ENCODE measurements at regions not wholly inside any gene's neighbourhood (a gene's known extent, or its start where the extent isn't known, plus 50 kb on each side); places are given as distances from the start of the nearest gene placed in this dataset.

DNA sequence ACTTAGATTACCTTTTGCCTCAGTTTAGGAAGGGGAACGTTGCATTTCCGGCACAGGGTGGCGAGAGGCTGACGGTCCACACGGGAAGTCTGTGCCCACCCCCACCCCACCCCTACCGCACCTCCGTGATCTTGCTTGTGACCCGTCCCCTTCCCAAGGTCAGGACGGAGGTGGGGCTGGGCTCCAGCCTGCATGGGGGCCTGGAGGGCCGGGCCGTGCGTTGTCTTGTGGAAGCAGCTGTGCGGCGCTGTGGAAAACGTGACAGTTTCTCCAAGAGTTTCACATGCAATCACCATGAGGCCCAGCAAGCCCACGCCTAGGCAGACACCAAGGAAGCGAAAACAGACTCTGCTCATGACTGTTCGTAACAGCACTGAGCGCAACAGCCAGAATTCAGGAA, 76.8 kb upstream of the HDAC4 start:
- no peak for DNase-seq (ENCODE audit: low read depth in 2 of 3, low spot score in 2 of 3)

DNA sequence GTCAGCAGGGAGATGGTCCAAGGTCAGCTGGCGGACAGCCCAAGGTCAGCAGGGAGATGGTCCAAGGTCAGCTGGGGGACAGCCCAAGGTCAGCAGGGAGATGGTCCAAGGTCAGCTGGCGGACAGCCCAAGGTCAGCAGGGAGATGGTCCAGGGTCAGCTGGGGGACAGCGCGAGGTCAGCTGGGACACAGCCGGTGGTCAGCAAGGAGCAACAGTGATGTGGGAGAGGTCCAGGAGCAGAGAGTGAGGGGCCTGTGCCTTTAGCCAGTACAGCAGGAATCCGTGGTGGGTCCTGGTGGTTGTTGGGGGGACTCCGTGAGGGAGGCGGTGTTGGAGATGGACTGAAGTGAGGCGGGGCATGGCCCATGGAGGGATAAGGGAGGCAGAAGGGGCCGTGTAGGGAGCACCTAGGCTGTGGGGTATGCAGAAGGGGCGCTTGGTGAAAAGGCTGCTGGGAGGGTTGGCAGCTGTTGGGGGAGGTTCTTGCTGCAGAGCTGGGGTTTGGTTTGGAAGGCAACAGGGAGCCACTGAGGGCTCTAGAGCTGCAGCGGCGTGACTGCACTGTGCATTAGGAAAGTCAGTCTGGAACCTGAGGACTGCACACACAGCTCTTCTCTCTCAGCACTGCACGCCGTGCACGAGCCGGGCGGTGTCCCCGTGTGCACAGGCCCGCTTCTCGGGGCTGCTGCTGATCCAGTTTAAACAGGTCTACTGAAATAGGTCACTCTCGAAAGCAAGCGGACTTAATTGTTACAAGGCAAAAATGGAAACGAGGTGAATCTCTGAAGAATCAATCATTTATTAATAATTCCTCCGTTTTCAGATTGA, 76.2 kb upstream of the HDAC4 start:
- DNase-seq (ENCODE audit: low read depth in 2 of 3, low spot score in 2 of 3), result no peak

DNA sequence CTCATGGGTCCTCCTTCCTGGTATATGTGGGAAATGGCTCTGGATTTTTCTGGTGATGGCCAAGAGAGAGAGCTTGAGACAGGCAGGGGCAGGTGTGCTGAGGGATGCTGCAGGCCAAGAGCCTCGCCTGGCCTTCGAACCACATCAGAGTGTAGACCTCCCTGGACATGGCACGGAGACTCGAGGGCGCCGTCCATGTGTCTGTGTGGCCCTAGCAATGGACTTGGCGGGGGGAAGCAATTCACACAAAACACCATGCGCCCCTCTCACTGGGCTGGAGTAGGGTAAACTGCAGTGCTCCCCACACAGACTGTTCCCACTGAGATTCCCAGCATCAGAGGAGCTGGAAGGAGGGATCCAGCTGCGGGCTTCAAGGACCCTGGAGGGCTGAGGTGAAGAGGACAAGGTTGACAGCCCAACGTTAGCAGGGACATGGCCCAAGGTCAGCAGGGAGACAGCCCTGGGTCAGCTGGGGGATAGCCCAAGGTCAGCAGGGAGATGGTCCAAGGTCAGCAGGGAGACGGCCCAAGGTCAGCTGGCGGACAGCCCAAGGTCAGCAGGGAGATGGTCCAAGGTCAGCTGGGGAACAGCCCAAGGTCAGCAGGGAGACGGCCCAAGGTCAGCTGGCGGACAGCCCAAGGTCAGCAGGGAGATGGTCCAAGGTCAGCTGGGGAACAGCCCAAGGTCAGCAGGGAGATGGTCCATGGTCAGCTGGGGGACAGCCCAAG, 75.4 kb upstream of the HDAC4 start:
- no peak for DNase-seq (ENCODE audit: low read depth in 2 of 3, low spot score in 2 of 3)

DNA sequence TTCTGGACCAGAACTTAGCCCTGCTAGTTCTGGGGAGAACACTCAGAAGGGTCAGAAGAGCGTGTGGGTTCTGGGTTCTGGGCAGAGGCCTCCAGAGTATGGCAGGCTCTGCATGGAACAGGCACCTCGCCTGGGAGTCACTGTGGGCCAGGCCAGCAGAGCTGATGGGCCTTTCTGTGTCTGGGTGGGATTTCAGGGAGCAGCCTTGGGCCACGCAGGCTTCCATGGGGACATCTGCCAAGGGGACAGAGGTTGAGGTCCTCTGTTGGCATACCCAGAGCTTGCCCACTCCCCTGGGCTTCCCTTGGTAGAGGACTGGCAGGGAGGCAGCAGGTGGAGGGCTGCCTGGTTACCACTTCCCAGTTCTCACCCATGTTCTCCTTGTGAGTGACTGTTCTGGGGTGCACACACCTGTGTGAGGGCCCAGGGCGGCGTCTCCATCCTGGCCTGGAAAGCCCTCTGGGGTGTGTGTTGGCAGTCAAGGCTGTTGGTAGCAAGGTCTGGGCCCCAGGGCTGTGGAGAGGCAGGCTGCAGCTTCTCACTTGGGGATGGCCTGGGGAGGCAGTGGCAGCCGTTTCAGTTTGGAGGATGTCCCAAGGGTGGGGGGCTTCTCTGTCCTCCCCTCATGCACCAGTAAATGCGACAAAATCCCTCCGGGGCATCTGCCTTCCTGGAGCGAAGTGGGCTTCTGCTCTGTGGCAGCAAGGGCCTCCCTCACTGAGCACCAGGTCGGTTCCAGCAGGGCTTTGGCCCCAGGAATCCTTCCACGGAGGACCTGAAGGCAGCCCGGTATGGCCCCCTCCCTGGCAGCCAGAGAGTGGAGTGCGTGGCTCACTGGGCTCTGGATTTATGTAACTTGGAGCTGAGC, 74.6 kb upstream of the HDAC4 start:
- no peak for DNase-seq (ENCODE audit: low read depth in 2 of 3, low spot score in 2 of 3)

DNA sequence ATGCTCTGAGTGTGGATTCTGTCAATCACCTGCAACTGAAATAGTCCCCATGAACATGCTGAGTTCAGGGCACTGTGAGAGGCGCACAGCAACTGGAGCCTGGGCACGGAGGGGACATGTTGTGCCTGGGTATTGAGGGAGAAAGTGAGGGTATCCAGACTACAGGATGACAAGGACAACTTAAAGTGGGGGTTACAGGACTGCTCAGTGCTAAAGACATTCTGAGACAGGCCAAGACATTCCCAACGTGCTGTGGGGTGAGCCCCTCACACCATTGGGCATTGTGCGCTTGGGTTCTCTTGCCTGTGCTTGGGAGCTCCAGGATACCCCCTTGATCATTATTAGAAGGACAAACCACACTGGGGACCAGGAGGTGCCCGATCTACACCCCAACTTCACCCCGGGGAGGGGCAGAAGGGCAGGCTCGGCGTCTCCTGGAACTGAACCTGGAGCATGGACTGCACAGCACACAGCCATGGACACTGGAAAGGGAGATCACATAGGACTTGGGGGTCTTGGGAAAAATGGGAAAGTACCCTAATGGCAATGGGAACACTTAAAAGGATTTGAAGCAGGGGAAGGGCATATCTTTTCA, 72.5 kb upstream of the HDAC4 start:
- DNase-seq (ENCODE audit: low read depth in 2 of 3, low spot score in 2 of 3), result no peak

DNA sequence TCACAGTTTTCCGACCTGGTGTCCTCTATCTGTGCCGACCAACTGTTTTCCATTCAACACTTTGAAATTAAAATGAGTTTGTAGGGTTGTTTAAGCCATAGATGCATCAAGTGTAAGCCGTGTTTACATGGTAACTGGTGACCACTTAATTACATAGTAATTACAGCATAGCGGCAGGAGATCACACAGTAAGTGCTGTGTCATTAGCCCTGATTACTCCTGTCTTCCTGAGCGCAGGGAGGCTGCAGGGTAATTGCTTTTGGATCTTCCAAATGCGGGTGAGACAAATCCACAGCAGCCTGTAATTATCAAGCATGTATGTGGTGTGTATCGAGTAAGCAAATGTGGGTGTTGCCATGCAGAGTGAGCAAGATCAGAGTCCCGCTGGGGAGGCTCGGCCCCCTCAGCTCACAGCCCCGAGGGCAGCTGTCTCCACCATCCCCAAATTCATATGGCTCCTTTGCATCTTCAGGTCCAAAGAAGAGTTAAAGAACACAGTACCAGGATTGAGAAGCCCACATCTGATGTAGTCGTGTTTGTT, 71.5 kb upstream of the HDAC4 start:
- DNase-seq (ENCODE audit: low read depth in 2 of 3, low spot score in 2 of 3), result no peak

DNA sequence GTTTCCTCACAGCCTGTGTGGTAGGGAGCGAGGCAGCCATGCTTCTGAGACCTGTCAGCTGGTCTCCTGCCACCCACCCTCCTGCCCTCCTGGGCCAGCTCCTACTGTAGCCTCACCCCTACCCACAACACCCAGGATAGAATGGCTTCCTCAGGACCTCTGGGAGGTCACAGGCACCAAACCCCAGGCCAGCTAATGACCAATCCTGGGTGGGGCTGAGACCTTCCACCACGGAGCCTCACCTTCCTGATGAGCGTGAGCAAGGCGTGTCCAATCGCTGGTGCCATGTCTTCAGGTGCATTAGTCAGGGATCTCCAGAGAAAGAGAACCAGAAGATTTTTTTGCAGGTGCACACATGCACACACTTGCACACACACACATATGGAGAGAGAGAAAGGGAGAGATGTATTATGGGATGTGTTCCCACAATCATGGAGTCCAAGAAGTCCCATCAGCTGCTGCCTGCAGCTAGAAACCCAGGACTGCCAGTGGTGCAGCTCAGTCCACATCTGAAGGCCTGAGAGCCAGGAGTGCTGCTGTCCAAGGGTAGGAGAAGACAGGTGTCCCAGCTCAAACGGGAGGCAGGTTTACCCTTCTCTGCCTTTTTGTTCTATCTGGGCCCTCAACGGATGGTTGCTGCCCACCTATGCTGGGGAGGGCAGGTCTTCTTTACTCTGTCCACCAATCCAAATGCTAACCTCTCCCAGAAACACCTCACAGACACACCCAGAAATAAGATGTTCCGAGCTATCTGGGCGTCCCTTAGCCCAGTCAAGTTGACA, 70.4 kb upstream of the HDAC4 start:
- DNase-seq (ENCODE audit: low read depth in 2 of 3, low spot score in 2 of 3), result no peak

DNA sequence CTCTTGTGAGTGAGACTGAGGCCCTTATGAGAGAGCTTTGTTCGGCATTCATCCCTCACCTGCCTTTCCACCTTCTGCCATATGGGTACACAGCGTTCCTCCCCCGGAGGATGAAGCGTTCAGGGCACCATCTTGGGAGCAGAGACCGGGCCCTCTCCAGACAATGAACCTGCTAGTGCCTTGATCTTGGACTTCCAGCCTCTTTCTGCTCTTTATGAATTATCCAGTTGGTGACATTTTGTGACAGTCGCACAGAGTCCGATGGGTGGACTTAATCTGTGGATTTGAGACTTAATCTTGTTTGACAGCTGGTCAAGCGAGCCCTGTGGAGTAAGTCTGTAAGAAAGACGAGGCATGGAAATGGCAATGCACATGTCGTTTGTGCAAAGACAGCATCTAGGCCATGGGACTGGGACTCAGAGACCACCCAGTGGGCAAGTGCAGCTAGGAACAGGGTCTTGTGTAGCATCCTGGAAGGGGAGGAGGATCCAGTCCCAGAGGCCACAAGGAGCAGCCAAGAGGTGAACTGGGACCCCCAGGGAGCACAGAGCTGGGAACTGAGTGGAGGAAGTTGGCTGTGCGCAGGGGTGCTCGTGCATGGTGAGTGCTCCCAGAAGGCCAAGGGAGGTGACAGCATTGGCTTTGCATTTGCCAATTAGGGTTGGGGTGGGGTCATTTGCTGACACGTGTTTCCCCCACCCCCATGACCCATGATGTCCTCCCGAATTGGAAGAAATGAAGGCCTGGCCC, 69.5 kb upstream of the HDAC4 start:
- no peak for DNase-seq (ENCODE audit: low read depth in 2 of 3, low spot score in 2 of 3)

DNA sequence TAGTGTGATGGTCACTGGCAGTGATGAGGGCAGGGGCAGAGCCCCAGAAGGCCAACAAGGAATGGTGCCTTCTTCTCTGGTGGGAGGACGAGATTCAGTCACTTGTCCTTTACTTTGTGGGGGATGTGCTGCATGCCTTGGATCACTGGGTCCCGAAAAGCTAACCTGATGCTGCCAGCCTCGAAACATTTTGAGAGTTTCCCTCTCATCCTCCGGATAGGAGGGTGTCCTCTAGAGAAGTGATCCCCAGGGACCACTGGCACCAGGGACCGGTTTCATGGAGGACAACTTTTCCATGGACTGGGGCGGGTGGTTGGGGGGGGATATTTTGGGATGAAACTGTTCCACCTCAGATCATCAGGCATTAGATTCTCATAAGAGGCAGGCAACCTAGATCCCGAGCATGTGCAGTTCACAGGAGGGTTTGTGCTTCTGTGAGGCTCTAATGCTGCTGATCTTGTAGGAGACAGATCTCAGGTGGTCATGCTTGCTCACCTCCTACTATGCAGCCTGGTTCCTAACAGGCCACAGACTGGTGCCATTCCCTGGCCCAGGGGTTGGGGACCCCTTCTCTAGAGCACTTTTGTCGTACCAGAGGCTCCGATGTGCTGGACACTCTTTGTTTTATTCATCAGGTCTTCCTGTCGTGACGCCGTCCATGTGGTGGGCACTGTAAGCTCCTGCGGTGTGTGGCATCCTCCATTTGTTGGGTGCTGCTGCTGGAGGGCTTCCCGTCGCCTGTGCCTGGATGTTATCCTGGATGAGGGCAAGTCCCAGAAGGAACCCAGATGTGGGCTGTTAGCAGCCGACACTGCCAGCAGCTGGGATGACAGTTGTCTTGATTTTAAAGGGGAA, 68.5 kb upstream of the HDAC4 start:
- DNase-seq (ENCODE audit: low read depth in 2 of 3, low spot score in 2 of 3), result no peak

DNA sequence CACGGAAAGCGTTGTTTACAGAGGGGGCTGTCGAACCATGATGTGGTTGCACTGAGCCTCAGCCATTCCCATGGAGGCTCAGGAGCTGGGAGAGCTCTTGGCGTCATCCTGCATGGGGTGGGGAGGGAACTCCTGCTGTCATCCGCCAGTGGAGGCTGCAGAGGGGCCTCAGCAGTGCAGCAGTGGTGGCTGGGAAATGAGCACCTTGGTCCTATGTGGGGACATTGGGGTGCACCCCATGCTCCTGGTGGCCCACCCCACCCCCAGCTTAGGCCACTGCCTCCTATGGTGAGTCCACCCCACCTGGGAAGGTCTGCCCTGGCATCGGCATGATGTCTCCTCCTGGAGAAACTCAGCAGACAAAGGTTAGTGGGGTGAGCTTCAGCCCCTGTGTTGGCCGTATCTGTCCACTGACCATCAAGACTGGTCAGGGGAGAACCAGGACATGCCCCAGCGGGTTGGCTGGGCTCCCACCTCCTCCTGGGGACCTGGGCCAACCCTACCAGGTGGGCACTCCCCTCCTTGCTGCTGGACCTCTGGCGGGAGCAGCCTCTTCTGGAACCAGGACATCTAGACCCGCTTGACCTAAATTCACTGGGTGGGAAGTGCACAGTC, 67.8 kb upstream of the HDAC4 start:
- DNase-seq (ENCODE audit: low read depth in 2 of 3, low spot score in 2 of 3), result no peak

DNA sequence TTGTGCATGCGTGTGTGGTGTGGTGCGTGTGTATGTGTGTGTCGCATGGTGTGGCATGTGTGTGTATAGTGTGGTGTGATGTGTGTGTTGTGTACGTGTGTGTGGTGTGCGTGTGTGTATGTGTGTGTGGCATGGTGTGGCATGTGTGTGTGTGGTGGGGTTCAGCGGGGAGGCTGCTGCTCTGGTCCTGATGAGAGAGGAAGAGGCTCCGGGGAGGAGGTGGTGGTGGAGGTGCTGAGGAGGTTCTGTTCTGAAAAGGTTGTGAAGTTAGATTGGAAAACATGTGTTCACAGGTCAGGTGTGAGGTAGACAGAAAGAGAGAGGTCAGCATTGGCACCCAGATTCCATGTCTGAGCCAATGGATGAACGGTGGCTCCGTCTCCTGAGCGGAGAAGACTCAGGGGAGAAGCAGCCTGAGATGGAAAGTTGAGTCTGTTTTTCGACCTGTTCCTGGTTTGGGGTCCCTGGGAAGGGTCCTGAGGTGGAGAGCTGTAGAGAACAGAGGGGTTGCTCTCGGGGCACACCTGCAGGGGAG, 67.2 kb upstream of the HDAC4 start:
- no peak for DNase-seq (ENCODE audit: low read depth in 2 of 3, low spot score in 2 of 3)

DNA sequence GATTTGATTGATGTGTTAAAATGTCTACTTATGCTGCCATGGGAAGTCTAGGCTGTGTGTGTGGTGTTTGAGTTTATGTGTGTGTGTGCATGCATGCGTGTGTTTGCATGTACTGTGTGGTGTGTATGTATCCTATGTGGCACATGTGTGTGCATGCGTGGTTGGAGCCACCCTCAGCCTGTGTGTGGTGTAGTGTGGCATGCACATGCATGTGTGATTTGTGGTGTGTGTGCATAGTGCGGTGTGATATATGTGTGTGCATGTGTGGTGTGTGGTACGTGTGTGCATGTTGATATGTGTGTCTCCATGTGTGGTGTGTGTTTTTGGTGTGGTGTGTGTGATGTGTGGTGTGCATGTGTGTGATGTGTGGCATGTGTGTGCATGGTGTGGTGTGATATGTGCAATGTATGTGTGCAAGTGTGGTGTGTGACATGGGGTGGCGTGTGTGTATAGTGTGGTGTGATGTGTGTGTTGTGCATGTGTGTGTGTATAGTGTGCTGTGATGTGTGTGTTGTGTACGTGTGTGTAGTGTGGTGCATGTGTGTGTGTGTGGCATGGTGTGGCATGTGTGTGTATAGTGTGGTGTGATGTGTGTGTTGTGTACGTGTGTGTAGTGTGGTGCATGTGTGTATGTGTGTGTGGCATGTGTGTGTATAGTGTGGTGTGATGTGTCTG, 66.6 kb upstream of the HDAC4 start:
- no peak for DNase-seq (ENCODE audit: low read depth in 2 of 3, low spot score in 2 of 3)

DNA sequence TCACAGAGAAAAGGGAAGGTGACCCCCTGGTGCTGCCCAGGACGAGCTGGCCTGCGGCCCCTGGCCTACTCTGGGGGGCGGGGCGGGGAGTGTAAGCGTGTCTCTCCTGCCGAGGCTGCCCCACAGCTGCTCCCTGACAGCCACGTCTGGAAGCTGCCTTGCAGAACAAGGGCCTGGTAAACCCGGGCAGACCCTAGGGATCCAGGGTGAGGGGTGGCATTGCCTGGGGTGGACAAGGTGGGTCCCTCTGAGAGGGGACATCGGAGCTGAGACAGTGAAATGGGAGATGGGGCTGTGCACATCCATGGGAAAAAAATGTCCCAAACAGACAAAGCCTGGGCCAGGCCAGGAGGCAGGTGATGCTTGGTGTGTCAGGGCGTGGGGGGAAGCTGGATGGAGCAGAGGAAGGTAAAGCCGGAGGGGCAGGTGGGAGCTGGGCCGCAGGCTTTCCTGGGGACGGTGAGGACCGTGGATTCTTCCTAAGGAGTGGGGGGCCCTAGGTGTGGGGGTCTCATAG, 66.0 kb upstream of the HDAC4 start:
- no peak for DNase-seq (ENCODE audit: low read depth in 2 of 3, low spot score in 2 of 3)

DNA sequence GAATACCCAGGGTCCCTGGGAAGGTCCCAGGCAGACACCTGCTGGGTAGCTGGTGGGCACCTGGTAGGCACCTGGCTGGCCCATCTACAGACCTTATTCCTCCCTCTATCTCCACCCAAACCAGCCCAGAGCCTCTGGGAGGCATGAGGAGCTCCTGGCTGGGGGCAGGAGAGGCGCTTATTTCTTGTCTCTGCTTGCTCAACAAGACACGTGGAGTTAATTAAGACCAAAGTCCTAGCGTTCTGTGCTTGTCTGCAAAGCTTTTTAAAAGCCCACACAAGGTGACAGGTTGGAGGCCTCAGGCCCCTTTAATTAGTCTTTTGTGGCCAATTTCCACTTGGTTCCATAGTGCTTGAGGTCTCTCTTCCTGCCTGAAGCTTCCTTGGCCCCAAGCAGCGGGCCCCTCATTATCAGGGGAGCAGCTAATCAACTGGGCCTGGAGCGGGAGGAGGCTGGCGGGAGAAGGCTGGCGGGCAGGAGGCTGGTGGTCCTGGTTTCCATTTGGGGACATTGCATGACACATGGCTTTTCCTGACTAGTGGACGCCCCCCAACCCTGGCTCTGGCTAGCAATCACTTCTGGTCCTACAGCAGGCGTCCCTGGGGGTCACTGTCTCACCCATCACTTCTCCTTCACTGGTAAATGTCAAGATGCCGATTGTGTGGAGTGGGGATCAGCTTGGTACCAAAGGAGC, 65.4 kb upstream of the HDAC4 start:
- DNase-seq (ENCODE audit: low read depth in 2 of 3, low spot score in 2 of 3), result no peak

DNA sequence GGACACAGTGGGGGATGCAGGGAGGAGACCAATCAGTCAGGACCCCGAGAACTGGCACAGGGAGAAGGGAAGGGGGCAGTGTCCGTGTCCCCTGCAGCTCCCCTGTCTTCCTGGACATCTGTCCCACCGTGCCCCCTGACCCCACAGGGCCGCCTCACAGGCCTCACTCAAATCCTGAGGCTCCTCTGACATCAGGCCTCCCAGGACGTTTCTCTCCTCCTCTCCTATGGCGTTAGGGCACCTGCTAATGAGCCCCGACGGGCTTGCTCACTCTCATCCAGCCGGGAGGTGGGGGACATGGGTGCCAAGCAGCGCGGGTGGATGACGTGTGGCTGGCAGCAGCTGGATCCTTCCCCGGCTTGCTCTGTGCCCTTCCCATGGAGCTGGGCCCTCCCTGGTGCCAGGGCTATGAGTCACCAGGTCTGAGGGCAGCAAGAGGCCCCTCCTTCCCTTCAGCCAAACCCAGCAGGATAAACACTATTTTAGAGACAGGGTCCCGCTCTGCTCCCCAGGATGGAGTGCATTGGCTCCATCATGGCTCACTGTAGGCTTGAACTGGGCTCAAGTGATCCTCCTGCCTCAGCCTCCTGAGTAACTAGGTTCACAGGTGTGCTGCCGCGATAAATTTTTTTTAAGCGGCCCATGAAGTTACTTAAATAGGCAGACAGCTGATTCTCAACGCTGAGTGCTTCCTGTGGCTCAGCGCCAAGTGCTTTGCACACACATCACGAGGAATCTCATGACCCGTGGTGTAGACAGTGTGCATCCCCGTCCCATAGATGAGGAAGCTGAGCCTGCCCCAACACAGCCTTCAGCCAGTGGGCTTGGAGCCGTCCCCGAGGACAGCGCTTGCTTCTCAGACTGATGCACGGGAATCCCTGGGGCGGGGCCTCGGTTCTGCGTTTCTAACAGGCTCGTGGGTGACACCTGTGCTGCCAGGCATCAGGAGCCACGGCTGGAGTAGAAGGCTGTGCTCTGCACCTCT, 64.5 kb upstream of the HDAC4 start:
- no peak for DNase-seq (ENCODE audit: low read depth in 2 of 3, low spot score in 2 of 3)

All from activated CD8-positive, alpha-beta memory T cell treated with anti-CD3 and anti-CD28 coated beads for 48 hours (primary cell).